ENCODE measurements at regions not wholly inside any gene's neighbourhood (a gene's known extent, or its start where the extent isn't known, plus 50 kb on each side); places are given as distances from the start of the nearest gene placed in this dataset.
"Not testable (repeated sequence)": the region's sequence is repeated elsewhere in the genome, so short reads cannot be mapped to it uniquely, and the experiment has no call there.

DNA sequence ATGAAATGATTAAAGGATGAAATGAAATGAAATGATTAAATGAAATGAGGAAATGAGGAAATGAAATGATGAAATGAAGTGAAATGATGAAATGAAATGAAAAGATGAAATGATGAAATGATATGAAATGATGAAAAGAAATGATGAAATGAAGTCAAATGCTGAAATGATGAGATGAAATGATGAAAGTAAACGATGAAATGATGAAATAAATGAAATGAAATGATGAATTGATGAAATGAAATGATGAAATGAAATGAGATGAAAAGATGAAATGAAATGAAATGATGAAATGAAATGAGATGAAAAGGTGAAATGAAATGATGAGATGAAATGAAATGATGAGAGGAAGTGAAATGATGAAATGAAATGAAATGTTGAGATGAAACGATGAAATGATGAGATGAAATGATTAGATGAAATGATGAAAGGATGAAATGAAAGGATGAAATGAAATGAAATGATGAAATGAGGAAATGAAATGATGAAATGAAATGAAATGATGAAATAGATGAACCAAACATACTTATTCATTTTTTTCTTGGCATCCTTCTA, 327.2 kb upstream of the WSB1 start:
- not testable (repeated sequence) for TF ChIP-seq TAF1 (IDR thresholded peaks at IDR 0.05; ENCODE audit: low read depth)
- TF ChIP-seq, protein P1, sequence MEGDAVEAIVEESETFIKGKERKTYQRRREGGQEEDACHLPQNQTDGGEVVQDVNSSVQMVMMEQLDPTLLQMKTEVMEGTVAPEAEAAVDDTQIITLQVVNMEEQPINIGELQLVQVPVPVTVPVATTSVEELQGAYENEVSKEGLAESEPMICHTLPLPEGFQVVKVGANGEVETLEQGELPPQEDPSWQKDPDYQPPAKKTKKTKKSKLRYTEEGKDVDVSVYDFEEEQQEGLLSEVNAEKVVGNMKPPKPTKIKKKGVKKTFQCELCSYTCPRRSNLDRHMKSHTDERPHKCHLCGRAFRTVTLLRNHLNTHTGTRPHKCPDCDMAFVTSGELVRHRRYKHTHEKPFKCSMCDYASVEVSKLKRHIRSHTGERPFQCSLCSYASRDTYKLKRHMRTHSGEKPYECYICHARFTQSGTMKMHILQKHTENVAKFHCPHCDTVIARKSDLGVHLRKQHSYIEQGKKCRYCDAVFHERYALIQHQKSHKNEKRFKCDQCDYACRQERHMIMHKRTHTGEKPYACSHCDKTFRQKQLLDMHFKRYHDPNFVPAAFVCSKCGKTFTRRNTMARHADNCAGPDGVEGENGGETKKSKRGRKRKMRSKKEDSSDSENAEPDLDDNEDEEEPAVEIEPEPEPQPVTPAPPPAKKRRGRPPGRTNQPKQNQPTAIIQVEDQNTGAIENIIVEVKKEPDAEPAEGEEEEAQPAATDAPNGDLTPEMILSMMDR (IDR thresholded peaks at IDR 0.05; ENCODE audit: poor library complexity, severe bottlenecking), result not testable (repeated sequence)

Measured in neural cell (in vitro differentiated cells).